WTC11 (cell line): ENCODE measurements at regions not wholly inside any gene's neighbourhood (a gene's known extent, or its start where the extent isn't known, plus 50 kb on each side); places are given as distances from the start of the nearest gene placed in this dataset.

ENCODE experiments used
- ATAC-seq: fragments of 200-7000 bp; cut with Tn5 transposase; 2 replicates; pipeline ENCODE4 v1.10.0; 2021; ENCODE audit warnings: mild to moderate bottlenecking, moderate library complexity
- CTCF ChIA-PET: fragments of 300-600 bp; sonication (Branson Sonifier 250); formaldehyde crosslinking; loops from one replicate; lab custom pipeline; 2021; ENCODE audit warnings: antibody characterized with exemption; lab: Charles Lee
- POLR2A ChIA-PET: fragments of 350-600 bp; sonication (Branson Sonifier 250); formaldehyde crosslinking; loops from one replicate; lab custom pipeline; 2021; ENCODE audit warnings: antibody characterized with exemption; lab: Charles Lee
- DNase-seq: peaks from one replicate; pipeline ENCODE4 v3.0.0; 2021; ENCODE audit warnings: low spot score
- H3K27ac Mint-ChIP-seq: 2 replicates; pipeline ENCODE4 v1.8.0; 2021; ENCODE audit warnings: mixed read lengths
- H3K27me3 Mint-ChIP-seq: 2 replicates; pipeline ENCODE4 v1.8.0; 2021; ENCODE audit warnings: low read depth, mild to moderate bottlenecking, moderate library complexity, mixed read lengths
- H3K36me3 Mint-ChIP-seq: 2 replicates; pipeline ENCODE4 v1.8.0; 2021; ENCODE audit warnings: mixed read lengths
- H3K4me1 Mint-ChIP-seq: 2 replicates; pipeline ENCODE4 v1.8.0; 2022; ENCODE audit warnings: mixed read lengths
- H3K4me3 Mint-ChIP-seq: 2 replicates; pipeline ENCODE4 v1.8.0; 2021; ENCODE audit warnings: mild to moderate bottlenecking, moderate library complexity, mixed read lengths
- H3K9me3 Mint-ChIP-seq: 2 replicates; pipeline ENCODE4 v1.8.0; 2021; ENCODE audit warnings: mixed read lengths
- CREM ChIP-seq: sonication (generic); formaldehyde crosslinking; IDR thresholded peaks from 2 replicates; pipeline ENCODE4 v1.8.1; 2022; ENCODE audit warnings: mild to moderate bottlenecking, missing genetic modification reagents, moderate library complexity
- FOXP1 ChIP-seq: sonication (generic); formaldehyde crosslinking; IDR thresholded peaks from 2 replicates; pipeline ENCODE4 v1.8.0; 2022; ENCODE audit warnings: missing genetic modification reagents, mild to moderate bottlenecking, moderate library complexity, borderline replicate concordance
- GABPB1 ChIP-seq: sonication (generic); formaldehyde crosslinking; IDR thresholded peaks from 2 replicates; pipeline ENCODE4 v1.8.1; 2023; ENCODE audit warnings: mild to moderate bottlenecking, missing genetic modification reagents
- HMGXB4 ChIP-seq: sonication (generic); formaldehyde crosslinking; IDR thresholded peaks from 2 replicates; pipeline ENCODE4 v1.8.1; 2023; ENCODE audit warnings: mild to moderate bottlenecking, moderate library complexity, missing genetic modification reagents
- NR1H2 ChIP-seq: sonication (generic); formaldehyde crosslinking; IDR thresholded peaks from 2 replicates; pipeline ENCODE4 v1.9.0; 2021; ENCODE audit warnings: mild to moderate bottlenecking, moderate library complexity, missing genetic modification reagents
- RORB ChIP-seq: fragments of 250-450 bp; sonication (Bioruptor Pico); IDR thresholded peaks from 2 replicates; pipeline ENCODE4 v1.9.0; 2021; ENCODE audit warnings: mild to moderate bottlenecking
- TEAD1 ChIP-seq: sonication (generic); formaldehyde crosslinking; IDR thresholded peaks from 2 replicates; pipeline ENCODE4 v1.8.0; 2022; ENCODE audit warnings: mild to moderate bottlenecking, missing genetic modification reagents
- TP53 ChIP-seq: sonication (generic); formaldehyde crosslinking; IDR thresholded peaks from 2 replicates; pipeline ENCODE4 v1.8.1; 2023; ENCODE audit warnings: mild to moderate bottlenecking, missing genetic modification reagents
- ZBTB21 ChIP-seq: sonication (generic); formaldehyde crosslinking; IDR thresholded peaks from 2 replicates; pipeline ENCODE4 v1.8.1; 2023; ENCODE audit warnings: mild to moderate bottlenecking, missing genetic modification reagents, borderline replicate concordance
- ZNF219 ChIP-seq: sonication (generic); formaldehyde crosslinking; IDR thresholded peaks from 2 replicates; pipeline ENCODE4 v1.8.0; 2023; ENCODE audit warnings: missing genetic modification reagents, mild to moderate bottlenecking, borderline replicate concordance
- ZNF416 ChIP-seq: fragments of 250-450 bp; sonication (Bioruptor Pico); IDR thresholded peaks from 2 replicates; pipeline ENCODE4 v1.9.0; 2021; ENCODE audit warnings: mild to moderate bottlenecking, inconsistent platforms
- ZNF532 ChIP-seq: fragments of 250-450 bp; sonication (Bioruptor Pico); IDR thresholded peaks from 2 replicates; pipeline ENCODE4 v1.9.0; 2021; ENCODE audit warnings: mild to moderate bottlenecking, borderline replicate concordance
- ZNF671 ChIP-seq: fragments of 250-450 bp; sonication (Bioruptor Pico); IDR thresholded peaks from 2 replicates; pipeline ENCODE4 v1.8.0; 2021; ENCODE audit warnings: mild to moderate bottlenecking
- TF ChIP-seq, protein P1 (sequence below): fragments of 250-450 bp; sonication (Bioruptor Pico); conservative IDR thresholded peaks from 2 replicates; pipeline ENCODE4 v1.9.0; 2021; ENCODE audit warnings: mild to moderate bottlenecking
- TF ChIP-seq, protein P2 (sequence below): sonication (generic); formaldehyde crosslinking; IDR thresholded peaks from 2 replicates; pipeline ENCODE4 v1.8.1; 2022; ENCODE audit warnings: missing genetic modification reagents, borderline replicate concordance
- TF ChIP-seq, protein P3 (sequence below): sonication (generic); formaldehyde crosslinking; IDR thresholded peaks from 2 replicates; pipeline ENCODE4 v1.8.0; 2023; ENCODE audit warnings: mild to moderate bottlenecking, missing genetic modification reagents
- TF ChIP-seq, protein P4 (sequence below): sonication (generic); formaldehyde crosslinking; IDR thresholded peaks from 2 replicates; pipeline ENCODE4 v1.8.0; 2022; ENCODE audit warnings: mild to moderate bottlenecking, missing genetic modification reagents

DNA sequence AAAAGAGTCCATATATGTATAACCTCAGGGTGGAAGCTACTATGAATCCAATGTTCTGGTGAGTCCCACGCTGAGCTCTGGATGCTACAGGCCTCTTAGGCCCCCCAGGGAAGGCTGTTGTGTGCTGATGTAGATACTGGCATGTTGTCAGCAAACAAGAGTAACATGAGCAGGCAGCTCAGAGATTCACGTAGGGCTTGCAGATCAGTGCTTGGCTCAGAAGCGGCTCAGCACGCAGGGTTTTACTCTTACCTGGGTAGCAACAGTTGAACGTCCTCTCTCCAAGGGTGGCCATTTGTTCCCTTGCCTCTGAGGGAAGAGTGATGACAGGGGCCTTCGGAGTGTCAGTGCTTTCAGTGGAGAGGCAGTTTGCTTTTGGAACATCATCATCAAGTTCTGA, 93.4 kb downstream of the ZFP64 start:
- POLR2A ChIA-PET = interaction anchor here (0.6 kb wide), 1 partner anchor 301 kb away, joined by 3 read pairs; no protein-coding TSS in a partner anchor
- CTCF ChIA-PET = interaction anchor here (0.9 kb wide), 1 partner anchor 16 kb away, joined by 3 read pairs; no protein-coding TSS in a partner anchor
- peaks cover 7% of the 10 kb centered on the region for H3K9me3 Mint-ChIP-seq

More for the DNA sequence above, 93.4 kb downstream of the ZFP64 start:
- ATAC-seq = no peak
- no peak overlapping the region for H3K4me3 Mint-ChIP-seq
- no peak for DNase-seq
- peaks cover 74% of the 10 kb centered on the region for H3K27me3 Mint-ChIP-seq
- no peak for TF ChIP-seq ZNF532 (CRISPR knock-in tag)
- TF ChIP-seq GABPB1 = no peak
- no peak for TF ChIP-seq ZNF219 (CRISPR knock-in tag)
- TF ChIP-seq NR1H2 = no peak
- TF ChIP-seq CREM (CRISPR knock-in tag) = no peak
- TF ChIP-seq, protein P1, sequence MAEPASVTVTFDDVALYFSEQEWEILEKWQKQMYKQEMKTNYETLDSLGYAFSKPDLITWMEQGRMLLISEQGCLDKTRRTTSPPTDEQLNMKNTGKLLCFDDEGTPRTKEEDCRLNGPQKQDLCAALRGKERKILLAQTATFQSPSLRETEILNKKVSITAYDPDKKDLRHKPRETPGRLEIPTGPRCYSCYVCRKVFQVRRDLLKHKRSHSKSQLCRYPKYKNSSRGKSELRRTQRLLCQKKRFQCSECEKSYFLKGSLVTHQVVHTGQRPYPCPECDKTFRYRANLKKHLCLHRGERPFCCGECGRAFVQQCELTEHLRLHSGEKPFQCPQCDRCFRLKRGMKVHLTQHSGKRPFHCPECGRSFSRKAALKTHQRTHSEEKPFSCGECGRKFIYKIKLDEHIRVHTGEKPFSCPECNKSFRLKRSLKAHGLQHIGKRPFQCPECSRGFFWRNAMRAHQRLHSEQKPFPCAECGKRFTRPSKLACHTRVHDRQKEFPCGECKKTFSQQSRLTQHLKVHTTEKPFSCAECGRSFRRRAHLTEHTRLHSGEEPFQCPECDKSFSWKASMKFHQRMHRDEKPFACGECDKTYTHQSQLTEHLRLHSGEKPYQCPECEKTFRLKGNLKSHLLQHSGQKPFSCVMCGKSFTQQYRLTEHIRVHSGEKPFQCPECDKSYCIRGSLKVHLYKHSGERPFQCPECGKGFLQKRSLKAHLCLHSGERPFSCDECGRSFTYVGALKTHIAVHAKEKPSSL (CRISPR knock-in tag) = no peak
- no peak for TF ChIP-seq TEAD1
- TF ChIP-seq ZNF416 (CRISPR knock-in tag) = no peak
- no peak for TF ChIP-seq RORB
- no peak for TF ChIP-seq ZBTB21 (CRISPR knock-in tag)
- TF ChIP-seq HMGXB4 (CRISPR knock-in tag) = no peak
- TF ChIP-seq TP53 (CRISPR knock-in tag) = no peak
- TF ChIP-seq, protein P2, sequence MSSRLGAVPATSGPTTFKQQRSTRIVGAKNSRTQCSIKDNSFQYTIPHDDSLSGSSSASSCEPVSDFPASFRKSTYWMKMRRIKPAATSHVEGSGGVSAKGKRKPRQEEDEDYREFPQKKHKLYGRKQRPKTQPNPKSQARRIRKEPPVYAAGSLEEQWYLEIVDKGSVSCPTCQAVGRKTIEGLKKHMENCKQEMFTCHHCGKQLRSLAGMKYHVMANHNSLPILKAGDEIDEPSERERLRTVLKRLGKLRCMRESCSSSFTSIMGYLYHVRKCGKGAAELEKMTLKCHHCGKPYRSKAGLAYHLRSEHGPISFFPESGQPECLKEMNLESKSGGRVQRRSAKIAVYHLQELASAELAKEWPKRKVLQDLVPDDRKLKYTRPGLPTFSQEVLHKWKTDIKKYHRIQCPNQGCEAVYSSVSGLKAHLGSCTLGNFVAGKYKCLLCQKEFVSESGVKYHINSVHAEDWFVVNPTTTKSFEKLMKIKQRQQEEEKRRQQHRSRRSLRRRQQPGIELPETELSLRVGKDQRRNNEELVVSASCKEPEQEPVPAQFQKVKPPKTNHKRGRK = no peak
- TF ChIP-seq, protein P3, sequence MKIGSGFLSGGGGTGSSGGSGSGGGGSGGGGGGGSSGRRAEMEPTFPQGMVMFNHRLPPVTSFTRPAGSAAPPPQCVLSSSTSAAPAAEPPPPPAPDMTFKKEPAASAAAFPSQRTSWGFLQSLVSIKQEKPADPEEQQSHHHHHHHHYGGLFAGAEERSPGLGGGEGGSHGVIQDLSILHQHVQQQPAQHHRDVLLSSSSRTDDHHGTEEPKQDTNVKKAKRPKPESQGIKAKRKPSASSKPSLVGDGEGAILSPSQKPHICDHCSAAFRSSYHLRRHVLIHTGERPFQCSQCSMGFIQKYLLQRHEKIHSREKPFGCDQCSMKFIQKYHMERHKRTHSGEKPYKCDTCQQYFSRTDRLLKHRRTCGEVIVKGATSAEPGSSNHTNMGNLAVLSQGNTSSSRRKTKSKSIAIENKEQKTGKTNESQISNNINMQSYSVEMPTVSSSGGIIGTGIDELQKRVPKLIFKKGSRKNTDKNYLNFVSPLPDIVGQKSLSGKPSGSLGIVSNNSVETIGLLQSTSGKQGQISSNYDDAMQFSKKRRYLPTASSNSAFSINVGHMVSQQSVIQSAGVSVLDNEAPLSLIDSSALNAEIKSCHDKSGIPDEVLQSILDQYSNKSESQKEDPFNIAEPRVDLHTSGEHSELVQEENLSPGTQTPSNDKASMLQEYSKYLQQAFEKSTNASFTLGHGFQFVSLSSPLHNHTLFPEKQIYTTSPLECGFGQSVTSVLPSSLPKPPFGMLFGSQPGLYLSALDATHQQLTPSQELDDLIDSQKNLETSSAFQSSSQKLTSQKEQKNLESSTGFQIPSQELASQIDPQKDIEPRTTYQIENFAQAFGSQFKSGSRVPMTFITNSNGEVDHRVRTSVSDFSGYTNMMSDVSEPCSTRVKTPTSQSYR = no peak
- TF ChIP-seq, protein P4, sequence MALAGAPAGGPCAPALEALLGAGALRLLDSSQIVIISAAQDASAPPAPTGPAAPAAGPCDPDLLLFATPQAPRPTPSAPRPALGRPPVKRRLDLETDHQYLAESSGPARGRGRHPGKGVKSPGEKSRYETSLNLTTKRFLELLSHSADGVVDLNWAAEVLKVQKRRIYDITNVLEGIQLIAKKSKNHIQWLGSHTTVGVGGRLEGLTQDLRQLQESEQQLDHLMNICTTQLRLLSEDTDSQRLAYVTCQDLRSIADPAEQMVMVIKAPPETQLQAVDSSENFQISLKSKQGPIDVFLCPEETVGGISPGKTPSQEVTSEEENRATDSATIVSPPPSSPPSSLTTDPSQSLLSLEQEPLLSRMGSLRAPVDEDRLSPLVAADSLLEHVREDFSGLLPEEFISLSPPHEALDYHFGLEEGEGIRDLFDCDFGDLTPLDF = no peak
- no peak for TF ChIP-seq FOXP1
- TF ChIP-seq ZNF671 = no peak
- peaks cover 25% of the 10 kb centered on the region for H3K4me1 Mint-ChIP-seq
- H3K36me3 Mint-ChIP-seq = peaks cover 32% of the 10 kb centered on the region
- no peak overlapping the region for H3K27ac Mint-ChIP-seq
